GM19035 (cell line): ENCODE measurements at regions not wholly inside any gene's neighbourhood (a gene's known extent, or its start where the extent isn't known, plus 50 kb on each side); places are given as distances from the start of the nearest gene placed in this dataset.

Experiments used
- ATAC-seq: cut with Tn5 transposase; IDR thresholded peaks from one replicate; pipeline ENCODE4 v1.9.1; 2021; ENCODE audit not compliant: unreplicated experiment

DNA sequence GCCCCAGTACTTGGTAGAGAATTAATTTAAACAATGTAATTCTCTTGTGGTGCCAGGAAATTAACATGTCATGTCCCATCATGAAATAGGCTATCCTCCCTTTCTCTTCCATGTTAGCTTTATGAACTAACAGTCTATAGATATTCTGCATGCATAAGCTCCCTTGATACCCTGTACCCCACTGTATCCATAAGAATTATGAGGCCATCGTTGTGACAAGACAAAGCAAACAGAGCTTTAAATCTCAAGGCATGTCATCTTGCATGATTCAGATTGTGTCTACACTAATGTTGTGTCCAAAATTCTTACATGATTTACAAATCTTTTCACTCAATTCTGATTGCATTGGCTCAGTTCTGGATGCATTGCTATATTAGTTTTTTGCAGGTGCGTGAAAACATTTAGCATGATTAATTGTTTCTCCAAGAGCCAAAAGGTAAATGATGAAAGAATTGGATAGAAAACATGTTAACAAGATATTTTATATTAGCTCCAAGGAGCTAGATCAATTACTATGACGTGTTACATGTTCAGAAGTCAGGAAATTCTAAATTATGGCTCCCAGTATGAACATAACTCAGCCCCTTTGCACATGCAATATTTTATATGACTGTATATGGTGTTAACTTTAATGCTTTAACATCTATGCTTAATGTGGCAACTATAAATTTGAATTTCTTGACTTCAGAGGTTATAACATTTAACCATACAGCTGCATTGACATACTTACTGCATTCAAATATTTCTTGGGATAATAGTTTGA, 620.3 kb downstream of the SLC4A3 start:
- no peak for ATAC-seq

DNA sequence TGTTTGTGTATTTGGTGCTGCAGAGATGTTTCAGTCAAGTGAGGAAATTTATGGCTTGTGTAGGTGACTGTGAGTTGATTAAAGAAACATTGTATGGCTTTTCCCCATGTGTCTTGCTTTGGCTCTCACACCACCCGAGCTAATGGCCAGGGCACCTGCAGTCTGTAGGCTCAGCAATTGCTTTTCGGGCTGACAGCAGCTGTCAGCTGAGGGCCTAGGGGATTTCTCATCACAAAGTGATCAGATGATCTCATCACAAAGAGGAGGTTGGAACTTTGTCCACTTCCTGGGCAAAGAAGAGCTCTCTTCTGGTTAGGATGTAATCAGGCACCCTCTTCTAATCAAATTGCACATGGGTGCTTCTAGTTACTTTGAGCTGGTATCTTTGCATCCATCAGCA, 632.2 kb downstream of the SLC4A3 start:
- no peak for ATAC-seq

DNA sequence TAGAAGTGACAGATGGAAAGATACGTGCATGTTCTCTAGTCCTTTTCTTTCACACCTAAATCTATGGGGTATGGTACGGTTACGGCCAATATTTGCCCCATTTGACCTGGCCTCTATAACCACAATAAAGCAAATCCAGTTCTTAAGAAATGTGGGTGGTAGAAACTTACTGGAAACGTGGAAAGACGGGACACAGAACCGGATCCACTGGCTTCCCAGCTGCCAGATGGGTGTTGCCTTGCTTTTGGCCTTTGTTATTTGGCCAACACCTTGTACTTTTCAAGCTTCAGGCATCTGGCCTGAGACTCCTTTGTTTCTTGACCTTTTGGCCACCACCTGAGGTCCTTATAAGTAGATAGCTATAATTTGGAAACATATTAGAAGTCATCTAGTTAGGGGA, 635.9 kb downstream of the SLC4A3 start:
- no peak for ATAC-seq

DNA sequence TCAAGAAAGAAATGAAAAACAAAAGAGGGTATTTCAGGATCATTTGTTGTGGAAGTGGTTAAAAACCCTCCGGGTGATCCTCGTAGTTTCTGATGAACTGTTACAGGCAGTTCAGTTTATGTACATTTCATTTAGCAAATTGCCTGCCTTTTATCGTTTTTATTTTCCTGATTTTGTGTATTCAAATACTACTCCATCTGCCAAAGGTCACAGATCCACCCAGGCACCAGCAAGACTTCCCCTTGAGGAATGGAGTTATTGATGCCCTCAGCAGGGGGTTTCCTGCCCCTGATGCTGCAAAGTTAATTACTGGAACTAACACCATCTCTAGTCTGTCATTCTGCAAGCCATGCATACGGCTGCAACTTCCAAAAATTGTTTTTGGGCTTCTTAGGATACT, 641.9 kb downstream of the SLC4A3 start:
- ATAC-seq, result no peak

DNA sequence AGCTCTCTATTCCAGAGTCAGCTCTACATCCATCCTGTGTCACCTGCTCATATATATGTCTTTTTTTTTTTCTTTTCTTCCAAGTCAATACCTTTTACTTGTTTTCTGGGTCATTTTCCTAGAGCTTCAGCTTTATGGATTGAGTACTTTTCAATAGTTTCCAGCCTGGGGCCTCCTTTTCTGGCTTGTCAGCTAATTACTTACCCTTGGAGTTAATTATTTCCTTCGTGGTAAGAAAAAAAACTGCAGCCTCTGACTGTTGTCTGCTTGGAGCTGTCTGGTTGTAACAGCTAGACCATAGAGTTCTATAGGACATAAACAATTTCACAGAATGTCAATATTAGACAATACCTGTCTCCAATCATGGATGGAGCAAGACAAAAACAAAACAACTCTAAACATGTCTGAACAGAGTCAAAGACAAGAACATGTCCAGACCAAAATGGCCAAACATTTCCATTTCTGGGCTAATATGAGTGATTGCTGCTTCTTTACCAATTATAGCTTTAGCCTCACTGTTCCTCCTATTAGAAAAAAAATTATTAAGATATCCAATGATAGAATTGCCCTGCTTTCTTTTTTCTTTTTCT, 643.1 kb downstream of the SLC4A3 start:
- no peak for ATAC-seq

DNA sequence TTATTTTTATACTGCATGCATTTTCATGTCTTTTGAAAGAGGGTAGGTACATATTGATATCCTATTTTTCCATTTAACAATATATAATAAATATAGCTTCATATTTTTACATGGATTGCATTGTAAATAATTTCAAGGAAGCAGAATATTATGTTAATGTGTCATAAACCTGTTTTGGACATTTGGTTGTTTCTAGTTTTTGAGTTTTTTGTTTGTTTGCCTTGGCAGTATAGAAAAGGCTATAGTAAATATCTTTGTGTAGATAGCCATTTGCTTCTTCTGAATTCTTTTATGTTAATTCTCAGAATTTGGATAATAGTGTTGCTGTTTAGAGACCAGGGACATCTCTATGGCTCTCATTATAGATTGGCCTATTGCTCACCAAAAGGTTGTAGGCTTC, 645.2 kb downstream of the SLC4A3 start:
- no peak for ATAC-seq

DNA sequence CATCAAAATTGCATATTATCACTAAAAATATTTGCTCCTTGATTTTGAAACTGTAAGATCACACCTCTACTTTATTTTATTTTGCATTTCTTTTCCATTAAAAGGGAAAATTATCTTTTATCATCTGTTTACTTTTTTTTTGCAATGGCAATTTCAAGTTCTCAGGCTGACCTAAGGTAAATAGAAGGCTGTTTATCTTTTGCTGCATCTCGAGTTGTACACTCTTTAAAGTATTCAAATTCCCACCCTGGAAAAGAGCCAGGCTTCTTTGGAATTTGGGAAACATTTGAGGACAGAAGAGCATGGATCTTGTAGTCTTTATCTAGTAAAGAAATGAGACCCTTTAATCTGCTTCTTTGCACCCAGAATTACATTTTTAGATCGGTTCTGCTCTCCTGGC, 645.7 kb downstream of the SLC4A3 start:
- no peak for ATAC-seq

DNA sequence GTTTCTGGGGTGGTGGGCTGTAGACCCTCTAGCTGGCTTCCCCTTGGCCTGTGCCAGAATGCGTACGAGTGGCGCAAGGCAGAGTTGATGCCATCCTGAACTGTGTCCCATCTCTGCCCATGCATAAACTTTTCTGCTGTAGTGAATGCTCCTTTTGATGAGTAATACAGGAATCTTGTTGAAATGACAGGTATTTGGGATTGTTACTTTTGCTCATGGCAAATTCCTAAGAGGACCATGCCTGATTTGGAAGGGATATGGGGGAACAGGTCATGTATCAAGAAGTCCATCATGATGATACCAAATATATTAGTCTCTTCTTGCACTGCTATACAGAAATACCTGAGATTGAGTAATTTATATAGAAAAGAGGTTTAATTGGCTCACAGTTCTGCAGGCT, 648.0 kb downstream of the SLC4A3 start:
- ATAC-seq, result no peak

DNA sequence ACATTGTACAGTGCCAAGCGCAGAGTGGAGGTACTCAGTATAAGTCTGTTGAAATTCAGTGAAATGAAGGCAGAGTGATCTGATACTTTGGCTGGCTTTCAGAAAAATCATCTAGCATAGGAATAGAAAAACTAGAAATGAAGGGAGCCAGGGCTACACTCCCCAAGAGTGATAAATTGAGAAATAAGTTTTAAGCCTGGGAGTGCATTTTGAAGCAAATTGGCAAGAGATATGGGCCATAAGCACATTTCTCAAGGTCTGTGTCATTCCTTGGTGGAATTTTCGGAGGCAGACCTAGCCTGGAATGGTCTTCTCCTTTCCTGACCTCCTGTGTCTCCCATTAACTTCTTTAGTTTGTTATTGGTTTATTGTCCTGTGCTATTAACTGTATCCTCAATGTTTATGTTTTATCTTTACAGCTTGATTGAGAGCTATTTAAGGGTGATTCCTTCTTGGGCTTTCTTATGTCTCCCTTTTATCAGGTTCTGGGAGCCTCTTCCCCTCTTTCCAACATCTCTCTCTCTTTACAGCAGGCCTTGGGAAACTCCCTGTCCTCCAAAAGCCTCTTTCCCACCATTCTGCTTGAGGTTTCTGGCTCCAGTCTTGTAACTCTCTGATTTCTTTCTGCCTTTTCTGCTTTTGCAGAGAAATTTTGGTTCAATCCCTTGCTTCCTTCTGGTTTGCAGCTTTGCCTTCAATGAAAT, 649.5 kb downstream of the SLC4A3 start:
- no peak for ATAC-seq

DNA sequence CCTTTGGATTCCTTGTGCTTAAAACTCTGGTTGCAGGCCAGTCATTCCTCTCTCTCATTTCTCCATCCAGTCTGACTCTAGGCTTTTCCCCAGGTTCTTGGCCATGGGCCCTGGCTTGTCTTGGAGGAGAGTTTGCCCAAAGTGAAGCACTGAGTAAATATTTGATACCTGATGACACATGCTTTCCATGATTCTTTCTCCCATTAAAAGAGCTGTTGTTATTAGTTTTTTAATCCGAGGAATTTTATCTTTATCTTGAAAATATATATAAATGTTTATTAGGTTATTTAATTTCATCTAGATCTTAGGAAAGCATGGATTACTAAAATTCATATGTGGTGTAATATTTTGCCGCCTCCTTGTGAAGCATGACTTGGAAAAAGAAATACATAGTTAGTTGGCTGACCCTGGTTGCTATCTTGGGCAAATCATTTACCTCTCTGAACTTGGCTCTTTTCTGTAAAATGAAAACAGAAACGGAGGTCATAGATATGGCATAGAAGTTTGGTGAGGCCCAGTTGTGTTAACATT, 650.1 kb downstream of the SLC4A3 start:
- no peak for ATAC-seq

DNA sequence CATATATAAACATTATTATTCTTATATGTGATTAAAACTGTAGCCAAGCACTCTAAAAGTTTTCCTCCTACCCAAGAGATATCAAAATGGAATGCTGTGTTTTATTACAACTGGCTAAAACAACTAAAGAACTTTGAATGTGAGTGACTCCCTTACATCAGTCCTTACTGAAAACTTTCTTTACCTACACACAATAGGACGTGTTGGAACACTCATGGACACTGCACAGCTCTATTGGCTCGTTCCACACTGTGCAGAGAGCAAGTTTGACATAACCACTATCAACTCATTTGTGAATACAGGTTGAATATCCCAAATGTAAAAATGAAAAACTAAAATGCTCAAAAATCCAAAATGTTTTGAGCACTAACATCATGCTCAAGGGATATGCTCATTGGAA, 650.6 kb downstream of the SLC4A3 start:
- no peak for ATAC-seq

DNA sequence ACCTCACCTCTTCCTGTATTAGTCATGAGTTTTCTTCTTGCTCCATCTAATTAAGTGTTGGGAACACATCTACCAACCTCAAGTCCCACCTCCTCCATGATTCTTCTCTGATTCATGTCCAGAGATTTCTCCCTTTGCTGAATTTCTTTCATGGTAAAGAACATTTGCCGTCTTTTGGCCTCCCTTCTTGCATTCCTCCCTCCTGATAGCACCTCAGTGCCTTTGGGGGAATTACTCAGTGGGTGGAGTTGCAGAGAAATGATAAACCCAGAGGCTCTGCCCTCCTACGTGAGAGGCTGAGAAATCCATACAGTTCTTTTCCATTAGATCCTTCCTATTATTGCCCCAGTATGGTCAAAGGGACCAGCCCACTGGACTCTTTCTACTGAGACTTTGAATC, 651.9 kb downstream of the SLC4A3 start:
- ATAC-seq, result no peak

DNA sequence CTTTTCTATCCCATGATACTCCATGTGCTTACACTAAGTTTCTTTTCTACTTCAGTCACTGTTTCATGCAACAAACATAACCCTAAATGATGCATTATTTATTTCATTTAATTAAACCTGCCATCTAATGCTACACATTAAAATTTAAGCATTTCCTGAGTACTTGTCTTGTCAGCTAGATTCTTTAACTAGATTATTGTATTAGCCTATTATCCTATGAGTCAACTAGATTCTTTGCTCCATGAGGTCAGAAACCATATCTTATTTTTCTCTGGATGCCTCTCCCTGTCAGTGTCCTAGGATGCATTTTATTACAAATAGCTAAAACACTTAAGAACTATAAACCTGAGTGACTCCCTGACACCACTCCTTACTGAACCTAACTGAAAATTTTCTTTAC, 652.4 kb downstream of the SLC4A3 start:
- no peak for ATAC-seq

DNA sequence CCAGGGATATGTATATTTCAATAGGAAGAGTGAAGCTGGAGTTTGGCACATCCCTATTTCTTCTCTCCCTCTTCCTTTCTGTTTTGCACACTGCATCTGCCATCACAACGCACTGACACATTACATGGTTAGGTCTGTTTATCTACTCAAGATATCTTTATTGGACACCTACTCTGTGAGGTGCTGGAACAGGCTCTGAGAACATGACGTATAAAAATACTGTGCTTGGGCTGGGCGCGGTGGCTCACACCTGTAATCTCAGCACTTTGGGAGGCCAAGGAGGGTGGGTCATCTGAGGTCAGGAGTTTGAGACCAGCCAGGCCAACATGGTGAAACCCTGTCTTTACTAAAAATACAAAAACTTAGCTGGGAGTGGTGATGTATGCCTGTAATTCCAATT, 653.3 kb downstream of the SLC4A3 start:
- no peak for ATAC-seq

DNA sequence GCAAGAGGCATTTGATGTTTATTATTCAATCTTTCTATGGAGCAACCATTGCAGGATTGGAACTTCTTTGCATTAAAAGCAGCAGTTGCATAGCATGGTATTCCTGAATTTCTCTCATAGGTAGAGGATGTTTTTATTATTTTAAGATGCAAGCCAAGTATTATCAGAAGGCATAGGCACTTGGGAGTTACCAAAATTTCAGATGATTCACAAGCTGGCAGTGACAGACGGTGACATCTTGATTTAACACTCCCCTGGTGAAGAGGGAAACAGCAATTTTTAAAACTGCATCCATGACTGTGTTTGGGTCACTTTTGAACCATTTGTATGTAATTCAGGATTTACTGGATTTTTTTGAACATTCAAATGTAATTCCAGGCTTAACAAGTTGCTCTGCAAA, 654.3 kb downstream of the SLC4A3 start:
- ATAC-seq, result no peak

DNA sequence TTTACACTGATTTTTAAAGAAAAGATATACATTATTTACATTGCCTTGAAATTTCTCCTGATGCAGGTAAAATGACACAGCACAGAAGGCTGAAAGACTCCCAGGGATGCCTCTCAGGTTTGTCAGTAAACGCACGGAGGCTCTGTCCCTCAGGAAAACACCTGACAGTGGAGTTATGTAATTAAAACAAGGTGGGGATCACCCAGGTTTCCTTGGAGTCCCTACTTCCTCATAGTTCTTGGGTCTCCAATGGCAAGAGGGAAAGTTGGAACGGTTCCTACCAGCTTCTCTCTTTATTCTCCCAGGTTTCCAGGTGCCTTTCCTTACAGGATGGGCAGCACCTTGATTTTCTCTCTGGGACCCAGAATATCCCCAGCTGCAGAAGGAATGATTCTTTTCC, 654.8 kb downstream of the SLC4A3 start:
- no peak for ATAC-seq

DNA sequence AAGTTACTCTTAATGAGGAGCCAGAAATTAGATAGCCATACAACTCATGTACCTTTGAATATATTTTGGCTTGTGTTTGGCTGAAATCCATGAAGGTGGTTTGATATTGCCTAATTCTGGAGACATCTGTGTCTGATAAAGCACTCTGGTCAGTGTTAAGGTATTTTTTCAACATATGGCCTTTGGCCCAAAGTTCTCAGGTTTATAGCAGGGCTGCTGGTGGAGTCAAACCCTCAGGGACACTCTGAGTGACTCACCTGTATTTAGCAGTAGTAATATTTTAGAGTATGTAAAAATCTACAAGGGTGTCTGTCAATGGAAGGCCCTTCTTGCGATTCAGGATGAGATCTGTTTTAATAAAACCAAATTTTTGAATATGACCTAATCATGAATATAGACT, 666.5 kb downstream of the SLC4A3 start:
- no peak for ATAC-seq

DNA sequence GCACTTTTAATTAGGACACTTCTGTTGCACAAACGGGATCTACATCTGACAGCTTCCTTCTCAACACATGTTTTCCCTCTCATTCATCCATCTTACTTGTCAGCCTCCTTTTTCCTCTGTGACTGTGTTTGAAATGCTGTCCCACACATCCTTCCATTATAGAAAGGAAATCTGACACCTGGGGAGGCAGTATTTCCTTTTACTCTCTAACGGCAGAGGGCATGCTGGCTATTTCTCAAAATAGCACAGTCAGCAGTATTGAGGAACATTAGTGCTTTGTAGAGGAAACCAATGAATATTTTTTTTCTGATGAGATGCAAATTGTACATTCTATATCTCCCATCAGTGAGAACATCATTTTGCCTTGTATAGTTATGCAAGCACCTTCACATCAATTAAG, 668.7 kb downstream of the SLC4A3 start:
- ATAC-seq, result no peak

DNA sequence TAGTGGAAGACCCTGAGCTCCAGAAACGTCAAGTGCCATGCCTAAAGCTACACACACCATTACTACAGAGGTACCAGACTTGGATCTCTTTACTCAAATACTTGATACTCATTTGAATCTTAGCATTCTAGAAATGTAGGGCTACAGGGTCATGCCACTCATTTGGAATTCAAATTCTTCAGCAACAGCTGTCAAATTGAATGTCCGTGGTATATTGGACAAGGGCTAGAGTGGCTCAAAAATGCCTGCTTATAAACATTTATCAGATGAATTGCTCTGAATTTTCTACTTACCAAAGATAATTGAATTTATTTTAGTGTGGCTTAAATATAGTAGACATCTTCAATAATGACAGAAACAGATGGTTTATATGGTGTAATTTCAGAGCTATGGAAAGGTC, 669.7 kb downstream of the SLC4A3 start:
- ATAC-seq, result no peak

DNA sequence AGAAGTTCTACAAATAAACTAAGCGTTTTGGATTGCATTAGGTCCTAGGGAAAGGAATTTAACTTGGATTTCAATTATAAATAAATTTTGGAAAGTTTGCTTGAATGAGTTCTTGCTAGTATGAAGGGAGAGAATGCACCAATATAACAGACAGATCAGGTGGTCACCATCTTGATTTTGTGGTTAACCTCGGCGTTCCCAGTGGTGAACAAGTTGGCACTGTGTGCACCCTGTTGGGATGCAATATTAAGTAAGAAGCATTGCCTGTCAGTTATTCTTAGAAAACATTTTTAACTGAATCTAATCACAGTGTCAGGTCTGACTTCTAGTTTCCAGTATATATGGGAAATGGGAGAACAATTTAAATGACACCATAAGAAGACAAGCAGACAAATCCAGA, 673.4 kb downstream of the SLC4A3 start:
- no peak for ATAC-seq

DNA sequence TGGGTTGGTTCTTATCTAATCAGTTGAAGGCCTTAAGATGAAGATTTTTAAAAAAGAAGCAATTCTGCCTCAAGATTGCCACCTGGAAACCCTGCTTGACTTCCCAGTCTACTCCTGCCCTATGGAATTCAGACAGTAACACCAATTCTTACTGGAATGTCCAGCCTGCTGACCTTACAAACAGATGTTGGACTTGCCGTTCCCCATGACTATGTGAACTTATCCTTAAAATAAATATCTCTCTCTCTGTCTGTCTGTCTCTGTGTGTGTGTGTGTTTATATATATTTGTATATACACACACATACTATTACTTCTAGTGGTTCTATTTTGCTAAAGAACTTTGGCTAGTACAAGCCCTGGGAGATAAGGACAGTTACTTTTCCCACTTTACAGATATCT, 675.3 kb downstream of the SLC4A3 start:
- no peak for ATAC-seq

DNA sequence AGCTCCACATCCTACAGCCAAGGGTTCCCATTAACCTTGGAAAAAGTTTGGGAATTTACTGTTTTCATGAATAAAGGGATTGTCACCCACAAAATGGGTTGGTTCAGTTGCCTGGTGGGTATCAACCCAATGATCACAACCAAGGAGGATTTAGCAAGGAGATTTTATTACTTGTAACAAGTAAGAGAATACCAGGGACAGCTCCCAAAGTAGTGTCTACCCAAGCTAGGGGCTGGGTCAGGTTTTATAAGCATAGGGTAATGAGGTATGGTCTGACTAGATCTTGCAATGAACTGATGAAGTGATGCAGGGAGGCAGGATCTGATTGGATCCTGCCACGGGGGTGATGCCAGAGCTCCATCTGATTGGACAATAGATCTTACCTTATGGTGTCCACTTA, 681.8 kb downstream of the SLC4A3 start:
- ATAC-seq, result no peak
